Skeletal muscle cell (primary cell): ENCODE measurements at regions not wholly inside any gene's neighbourhood (a gene's known extent, or its start where the extent isn't known, plus 50 kb on each side); places are given as distances from the start of the nearest gene placed in this dataset.

Source experiments
- DNase-seq: peaks from one replicate; pipeline ENCODE4 v3.0.0-alpha.2; 2010; ENCODE audit warnings: low read depth
- H3K4me3 ChIP-seq: 2 replicates; pipeline ENCODE4 v1.5.1; 2011; ENCODE audit warnings: low read depth, mild to moderate bottlenecking, control low read depth, low read length, moderate library complexity

DNA sequence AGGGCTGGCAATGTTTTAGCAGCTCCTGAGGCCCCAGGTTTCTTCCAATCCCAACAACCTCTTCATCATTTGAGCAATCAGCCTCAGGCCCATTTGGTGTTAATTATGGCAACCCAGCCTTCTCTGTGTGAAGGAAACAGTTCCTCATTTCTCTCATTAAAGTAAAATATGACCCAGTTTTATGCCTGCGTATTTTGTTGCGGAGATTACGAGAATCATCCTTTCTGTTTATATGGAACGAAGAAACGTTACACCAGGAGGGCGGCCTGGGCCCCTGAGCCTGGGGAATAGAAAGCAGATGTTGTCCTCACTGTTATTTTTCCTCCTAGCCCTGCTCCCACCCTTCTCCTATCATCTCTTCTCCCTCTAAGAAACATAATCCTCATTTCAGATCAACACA lies 332.2 kb upstream of the USP24 start:
- DNase-seq: no peak

DNA sequence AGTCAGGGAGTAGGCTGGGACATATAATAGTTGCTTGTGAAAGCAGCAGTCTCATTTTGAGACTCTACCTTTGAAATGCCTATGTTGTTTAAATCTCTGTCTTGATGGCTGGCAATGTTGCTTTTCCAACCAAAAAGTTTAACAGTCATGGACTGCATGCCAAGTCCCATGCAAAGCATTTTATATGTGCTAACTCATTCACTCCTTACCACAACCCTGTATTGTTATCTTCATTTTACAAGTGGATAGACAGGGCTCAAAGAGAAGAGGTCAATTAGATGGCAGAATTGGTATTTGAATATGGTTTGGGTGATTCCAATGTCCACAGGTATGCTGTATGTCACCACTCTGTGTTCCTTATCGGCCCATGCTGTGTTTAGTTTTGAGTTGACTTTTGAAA lies 331.4 kb upstream of the USP24 start:
- no peak overlapping the region for H3K4me3 ChIP-seq
- DNase-seq: no peak

More for the DNA sequence above, 332.2 kb upstream of the USP24 start:
- H3K4me3 ChIP-seq: no peak overlapping the region

DNA sequence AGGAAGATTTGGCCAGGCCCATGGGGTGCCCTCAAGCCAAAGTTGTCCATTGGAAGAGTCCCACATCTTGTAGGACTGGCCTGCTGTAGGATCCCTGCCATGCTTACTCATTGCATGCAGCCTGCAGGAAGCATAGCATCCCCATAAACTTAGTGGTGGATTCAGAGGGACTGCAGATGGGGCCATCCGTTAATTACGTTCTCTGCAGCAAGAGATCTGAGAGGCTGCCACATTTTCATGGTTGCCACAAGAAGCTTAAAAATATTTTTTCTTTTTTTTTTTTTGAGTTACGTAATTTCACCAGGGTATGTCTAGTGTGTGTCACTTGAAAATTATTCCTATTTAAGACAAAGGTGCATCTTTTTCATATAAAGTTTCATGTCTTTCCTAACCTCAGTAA lies 329.7 kb upstream of the USP24 start:
- no peak overlapping the region for H3K4me3 ChIP-seq

DNA sequence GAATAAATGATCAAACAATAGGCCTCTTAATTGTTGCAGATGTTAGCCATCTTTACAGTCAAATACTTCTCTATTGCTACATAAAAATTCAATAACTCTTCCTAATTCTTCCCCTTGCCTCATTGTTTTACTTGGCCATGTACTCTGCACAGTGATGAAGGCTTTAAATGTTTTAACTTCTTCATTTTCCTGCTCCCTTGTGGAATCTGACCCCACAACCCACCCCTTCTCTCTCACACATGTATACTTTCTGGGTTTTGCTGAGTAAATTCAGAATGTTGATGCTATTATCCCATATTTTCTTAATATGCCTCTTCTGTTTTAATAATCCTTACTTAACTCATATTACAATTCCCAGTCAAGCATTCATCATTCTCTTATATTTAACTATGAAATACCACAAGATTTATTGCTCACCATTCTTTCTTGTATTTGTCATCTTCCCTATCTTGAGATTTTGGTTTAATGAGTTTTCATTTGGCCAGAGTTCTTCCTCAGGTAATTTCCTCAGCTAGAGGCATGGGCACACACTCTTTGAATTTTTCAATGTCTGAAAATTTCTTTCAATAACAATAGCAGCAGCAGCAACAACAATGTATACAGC lies 327.8 kb upstream of the USP24 start:
- DNase-seq: peak; percentile 49
- H3K4me3 ChIP-seq: no peak overlapping the region

More for the DNA sequence above, 329.7 kb upstream of the USP24 start:
- no peak for DNase-seq

DNA sequence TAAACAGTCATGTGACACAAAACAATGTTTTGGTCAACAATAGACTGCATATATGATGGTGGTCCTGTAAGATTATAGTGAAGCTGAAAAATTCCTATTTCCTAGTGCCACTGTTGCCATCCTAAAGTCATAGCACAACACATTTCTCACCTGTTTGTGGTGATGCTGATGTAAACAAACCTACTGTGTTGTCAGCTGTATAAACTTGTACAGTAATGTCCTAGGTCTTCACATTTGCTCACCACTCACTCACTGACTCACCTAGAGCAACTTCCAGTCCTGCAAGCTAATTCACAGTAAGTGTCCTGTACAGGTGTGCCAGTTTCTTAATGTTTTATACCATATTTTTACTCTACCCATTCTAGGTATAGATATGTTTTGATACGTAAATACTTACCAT lies 326.1 kb upstream of the USP24 start:
- no peak overlapping the region for H3K4me3 ChIP-seq

DNA sequence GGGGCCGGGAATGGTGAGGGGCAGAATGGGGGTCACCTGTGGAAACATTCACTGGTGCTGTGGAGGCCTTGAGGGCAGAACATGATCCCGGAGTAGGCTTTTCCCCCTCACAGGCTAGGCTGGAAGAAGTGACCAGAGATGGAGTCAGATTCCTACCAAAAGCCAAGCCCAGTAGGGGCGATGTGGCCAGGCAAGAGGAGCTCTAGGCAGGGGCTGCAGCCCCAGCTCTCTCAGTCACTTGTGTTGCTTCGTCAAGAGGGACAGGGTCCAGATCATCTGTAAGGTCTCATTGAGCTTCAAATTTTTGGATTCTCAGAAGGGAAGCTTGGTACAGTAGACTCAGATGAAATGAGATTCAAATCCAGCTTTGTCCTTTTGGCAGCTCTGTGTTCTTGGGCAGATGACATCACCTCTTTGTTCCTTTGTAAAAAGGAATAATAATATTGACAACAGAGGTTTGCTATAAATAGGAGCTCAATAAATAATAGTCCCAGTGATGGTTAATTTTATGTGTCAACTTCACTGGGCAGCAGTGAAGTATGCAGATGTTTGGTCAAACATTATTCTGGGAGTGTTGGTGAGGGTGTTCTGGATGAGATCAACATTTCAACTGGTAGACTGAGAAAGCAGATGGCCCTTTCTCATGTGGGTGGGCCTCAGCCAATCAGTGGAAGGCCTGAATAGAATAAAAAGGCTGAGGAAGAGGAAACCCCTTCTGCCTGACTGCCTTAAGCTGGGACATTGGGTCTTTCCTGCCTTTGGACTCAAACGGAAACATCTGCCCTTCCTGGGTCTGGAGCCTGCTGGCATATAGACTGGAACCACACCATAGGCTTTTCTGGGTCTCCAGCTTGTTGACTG lies 324.7 kb upstream of the USP24 start:
- DNase-seq: no peak
- no peak overlapping the region for H3K4me3 ChIP-seq

More for the DNA sequence above, 326.1 kb upstream of the USP24 start:
- DNase-seq: no peak

DNA sequence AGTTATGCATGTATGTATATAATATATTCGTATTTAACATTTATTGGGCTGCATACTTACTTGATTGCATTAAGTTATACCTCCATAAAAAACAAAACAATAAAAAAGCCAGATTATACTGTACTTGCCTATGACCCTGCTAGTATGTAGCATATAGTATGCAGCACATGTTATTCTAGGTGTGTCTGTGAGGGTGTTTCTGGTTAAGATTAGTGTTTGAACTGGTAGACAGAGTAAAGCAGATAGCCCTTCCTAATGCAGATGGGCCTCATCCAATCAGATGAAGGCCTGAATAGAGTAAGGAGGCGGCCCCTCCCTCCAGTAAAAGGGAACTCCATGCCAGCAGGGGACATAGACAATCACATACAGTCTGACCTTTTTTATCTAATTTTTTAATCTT lies 323.3 kb upstream of the USP24 start:
- no peak overlapping the region for H3K4me3 ChIP-seq
- DNase-seq: no peak

DNA sequence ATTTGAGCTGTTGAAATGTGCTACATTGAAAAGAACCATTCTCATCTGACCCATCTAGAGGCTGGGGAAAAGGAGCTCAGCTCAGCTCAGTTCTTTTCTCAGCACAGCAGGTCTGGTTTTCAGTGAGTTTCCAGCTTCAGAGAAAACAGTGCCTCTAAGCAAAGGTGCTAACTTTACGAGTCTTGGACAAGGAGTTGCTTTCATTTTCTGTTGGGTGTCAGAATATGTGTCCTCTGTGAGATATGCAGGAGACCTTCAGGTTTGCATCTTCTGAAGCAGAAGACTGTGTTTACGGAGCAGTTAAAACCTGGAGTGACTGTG lies 321.3 kb upstream of the USP24 start:
- no peak for DNase-seq

DNA sequence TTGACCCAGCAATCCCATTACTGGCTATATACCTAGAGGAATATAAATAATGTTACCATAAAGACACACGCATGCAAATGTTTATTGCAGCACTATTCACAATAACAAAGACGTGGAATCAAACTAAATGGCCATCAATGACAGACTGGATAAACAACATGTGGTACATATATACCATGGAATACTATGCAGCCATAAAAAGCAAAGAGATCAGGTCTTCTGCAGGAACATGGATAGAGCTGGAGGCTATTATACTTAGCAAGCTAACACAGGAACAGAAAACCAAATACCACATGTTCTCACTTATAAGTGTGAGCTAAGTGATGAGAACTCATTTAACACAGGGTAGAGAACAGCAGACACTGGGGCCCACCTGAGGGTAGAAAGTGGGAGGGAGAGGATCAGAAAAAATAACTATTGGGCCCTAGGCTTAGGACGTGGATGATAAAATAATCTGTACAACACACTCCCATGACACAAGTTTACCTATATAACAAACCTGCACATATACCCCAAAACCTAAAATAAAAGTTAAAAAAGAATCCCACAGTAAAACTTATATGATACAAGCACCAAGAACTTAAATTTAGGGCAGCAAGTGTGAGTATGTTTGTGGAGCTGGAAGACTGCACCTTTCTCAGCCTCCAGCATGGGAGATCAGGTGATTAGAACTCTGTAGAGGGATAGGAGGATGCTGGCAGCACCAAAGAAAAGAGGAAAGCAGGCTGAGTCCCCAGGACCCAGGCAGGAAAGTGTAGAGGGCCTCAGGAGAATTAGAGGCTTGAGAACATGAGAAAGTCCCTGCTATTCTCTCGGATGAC lies 320.8 kb upstream of the USP24 start:
- no peak overlapping the region for H3K4me3 ChIP-seq
- DNase-seq: no peak

More for the DNA sequence above, 321.3 kb upstream of the USP24 start:
- H3K4me3 ChIP-seq: no peak overlapping the region

DNA sequence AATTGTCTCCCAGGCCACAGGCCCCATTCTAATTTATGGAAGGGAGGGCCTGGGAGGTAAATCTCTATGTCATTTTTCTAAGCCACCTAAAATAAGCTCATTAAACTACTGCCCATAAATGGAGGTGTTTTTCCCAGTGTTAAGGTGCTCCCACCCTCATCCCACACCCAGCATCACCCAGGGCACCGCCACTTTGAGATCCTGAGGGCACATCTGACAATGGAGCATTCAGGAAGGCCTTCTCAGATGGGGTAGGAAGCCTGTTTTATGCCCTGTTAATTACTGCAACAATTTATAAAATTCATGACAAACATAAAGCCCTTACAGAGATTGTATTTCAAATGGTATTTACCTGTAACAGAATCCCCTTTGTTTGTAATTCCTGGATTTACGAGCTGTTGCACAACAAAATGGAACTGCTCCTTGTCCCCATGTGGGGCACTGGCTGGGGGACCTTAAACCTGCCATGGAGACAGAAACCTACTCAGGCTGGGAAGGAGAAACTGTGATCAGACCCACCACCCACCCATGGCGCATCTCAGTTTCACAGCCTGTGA lies 319.5 kb upstream of the USP24 start:
- H3K4me3 ChIP-seq: no peak overlapping the region
- DNase-seq: no peak

DNA sequence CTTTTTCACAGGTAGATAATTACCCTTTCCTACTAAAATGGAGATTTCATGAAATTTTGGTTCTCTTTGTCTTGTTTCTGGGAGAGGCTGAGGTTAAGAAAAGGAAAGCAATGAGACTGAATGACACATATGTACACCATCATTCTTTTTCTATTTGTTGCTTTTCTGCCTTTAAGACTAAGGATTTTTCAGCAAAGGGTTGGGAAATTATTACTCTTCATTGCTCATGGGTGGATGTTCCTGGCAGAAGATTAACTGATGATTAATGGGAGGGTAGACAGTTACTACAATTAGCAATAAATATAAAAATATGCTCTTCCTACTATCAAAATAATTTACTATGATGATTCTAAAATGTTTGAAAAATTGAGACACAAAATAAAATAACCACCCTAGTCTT lies 316.5 kb upstream of the USP24 start:
- no peak for DNase-seq
- H3K4me3 ChIP-seq: no peak overlapping the region

DNA sequence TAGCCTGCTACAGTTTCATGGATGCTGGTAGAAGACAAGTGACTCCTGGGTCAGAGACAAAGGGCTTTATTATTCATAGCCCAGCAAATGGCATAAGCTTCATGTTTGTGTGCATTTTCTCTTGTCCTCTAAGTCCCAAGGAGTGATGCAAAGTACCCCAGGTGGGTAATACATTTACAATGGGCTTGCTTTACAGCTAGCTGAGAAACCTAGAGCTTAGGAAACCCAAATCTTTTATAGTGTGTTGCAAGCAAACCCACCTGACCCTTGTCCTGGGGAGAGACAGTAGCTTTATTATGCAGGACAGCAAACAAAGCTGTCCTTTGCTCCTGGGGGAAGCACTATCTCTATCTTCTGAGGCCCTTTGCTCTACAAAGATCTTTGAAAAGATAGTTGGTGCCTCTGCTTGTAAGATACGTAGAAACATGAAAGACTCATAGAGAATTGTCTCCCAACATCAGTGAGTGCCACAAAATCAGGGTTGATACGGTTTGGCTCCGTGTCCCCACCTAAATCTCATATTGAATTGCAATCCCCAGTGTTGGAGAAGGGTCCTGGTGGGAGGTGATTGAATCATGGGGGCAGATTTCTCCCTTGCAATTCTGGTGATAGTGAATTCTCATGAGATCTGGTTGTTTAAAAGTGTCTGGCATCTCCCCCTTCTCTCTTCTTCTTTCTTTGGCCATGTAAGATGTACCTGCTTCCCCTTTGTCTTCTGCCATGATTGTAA lies 315.8 kb upstream of the USP24 start:
- no peak overlapping the region for H3K4me3 ChIP-seq
- no peak for DNase-seq

DNA sequence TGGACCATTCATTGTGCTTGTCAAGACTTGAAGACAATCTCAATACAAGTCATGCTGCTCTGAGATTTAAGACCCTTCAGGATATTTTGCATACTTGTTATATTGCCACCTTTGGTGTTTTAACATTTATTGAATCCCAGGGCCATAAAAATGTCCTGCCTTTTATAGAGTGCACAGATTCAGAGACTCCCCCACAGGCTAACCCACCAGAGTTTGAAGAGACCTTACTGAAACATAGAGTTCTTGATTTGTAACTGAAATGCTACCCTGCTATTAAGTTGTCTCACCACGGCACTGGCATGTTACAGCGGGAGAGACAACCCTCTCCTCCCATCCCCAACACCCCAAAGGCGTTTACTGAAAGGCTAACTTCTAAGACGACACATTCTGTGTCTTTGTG lies 313.9 kb upstream of the USP24 start:
- no peak overlapping the region for H3K4me3 ChIP-seq
- DNase-seq: no peak

DNA sequence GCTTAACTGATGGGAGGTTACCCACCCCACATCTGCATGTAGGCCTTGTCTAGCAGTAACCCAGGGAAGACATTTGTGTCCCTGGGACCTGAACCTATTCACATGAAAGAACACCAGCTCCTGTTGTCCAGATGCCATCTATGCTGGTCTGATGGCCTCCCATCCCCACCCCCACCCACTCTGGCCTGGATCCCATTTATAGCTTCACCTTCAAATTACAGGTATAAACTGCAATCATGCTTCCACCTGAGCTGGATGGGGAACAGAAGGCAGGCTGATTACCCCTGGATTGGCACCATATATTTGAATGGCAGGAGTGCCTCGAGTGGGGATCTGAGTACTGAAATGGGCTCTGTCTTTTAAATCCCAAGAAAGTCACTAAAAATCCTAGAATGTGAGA lies 312.7 kb upstream of the USP24 start:
- no peak overlapping the region for H3K4me3 ChIP-seq
- no peak for DNase-seq

DNA sequence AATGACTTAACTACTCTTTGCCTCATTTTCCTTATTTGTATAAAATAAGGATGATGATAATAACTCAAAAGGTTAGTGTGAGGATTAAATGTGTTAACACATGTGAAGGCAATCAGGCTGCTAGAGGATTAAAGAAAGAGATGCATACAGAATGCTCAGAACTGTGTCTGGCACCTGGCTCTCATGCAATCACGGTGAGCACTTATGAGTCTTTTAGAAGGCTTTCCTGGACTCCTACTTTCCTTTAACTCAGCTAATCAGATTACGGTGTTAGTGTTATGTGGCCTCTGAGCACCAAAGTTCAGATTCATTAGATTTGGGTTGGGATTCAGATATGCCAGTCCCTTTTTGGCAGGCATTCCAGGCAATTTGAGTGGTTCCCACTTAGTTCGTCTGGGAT lies 311.6 kb upstream of the USP24 start:
- no peak overlapping the region for H3K4me3 ChIP-seq
- no peak for DNase-seq

DNA sequence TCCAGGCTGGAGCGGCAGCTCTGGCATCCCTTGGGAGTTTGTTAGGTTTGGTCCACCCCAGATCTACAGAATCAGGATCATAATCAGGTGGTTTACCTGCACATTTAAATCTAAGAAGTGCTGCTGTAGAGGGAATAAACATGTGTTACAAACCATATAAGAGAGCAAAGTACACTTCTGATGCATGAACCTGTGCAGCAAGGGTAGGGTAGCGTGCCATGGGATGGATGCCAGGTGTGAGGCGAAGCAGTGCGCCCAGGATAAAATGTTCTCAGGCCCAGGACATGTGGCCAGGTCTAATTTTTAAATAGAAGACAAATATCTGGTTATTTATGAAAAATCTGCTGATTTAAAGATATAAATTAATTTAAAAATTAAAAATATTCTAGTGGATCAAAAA lies 308.8 kb upstream of the USP24 start:
- DNase-seq: no peak
- H3K4me3 ChIP-seq: no peak overlapping the region

DNA sequence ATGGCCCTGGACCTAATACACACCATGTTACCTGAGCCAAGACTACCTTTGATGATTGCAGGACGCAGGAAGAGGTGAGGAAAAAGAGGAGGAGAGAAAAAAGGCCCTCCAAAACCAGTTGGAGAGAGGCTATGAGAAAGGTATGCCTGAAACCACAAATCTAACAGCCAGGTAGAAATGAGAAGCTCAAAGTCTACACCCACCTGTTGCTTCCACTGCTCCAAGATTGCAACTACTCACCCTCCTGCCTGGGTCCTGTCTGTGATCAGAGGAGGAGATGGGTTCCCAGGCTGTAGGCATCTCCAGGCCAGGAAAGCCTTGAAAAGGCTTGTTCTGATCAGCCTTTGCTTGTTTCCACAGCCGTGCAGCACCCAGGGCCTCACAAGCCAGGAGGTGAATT lies 307.8 kb upstream of the USP24 start:
- no peak for DNase-seq
- H3K4me3 ChIP-seq: no peak overlapping the region

DNA sequence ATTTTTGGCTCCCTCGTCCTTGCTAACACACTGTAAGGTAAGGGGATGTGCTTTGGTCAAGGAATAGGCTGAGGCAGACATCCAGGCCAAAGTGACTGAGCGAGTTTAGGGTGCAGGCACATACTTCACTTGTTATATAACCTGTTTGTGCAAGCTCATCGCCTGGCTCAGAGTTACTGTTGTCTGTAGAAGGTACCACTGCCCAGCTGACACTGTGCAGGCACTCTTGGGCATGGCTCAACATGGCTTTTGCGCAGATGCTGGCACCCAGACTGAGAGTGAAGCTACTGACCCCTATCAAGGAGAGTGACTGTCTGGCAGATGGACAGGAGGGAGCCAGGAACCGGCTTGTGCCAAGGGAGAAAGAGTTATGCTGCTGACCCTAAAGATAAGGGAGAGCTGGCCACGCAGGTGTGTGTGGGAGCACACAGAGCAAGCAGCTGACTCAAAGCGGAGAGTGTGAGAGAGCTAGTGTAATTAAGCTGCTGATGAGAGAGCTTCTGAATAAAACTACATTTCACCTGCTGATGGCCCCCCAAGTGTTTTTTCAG lies 307.3 kb upstream of the USP24 start:
- no peak for DNase-seq
- no peak overlapping the region for H3K4me3 ChIP-seq

DNA sequence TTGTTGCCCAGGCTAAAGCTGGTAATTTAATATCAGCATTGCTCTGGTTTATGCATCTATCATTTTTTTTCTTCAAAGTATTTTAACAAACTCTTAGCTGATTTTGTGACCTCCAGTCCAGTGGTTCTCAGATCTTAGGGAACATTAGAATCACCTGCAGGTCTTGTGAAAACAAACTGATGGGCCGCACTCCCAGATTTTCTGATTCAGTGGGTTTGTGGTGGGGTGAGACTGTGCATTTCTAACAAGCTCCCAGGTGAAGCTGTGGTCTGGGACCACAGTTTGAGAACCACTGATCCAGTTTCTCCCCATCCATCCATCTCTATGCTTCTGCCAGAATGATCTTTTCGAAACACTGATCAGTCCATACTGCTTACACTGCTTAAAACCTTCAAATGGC lies 305.7 kb upstream of the USP24 start:
- DNase-seq: no peak
- no peak overlapping the region for H3K4me3 ChIP-seq
